Nephron (organoid): ENCODE measurements at regions not wholly inside any gene's neighbourhood (a gene's known extent, or its start where the extent isn't known, plus 50 kb on each side); places are given as distances from the start of the nearest gene placed in this dataset.

ENCODE experiments used
- H3K27ac Mint-ChIP-seq, 3 experiments: 2 replicates each; pipeline ENCODE4 v1.8.0; 2020; ENCODE audit warnings: mixed read lengths in 3 of 3, mild to moderate bottlenecking in 2 of 3, moderate library complexity in 1 of 3
- H3K27me3 Mint-ChIP-seq: 2 replicates; pipeline ENCODE4 v1.8.0; 2021; ENCODE audit warnings: low read depth, mild to moderate bottlenecking, moderate library complexity, mixed read lengths
- H3K36me3 Mint-ChIP-seq: 2 replicates; pipeline ENCODE4 v1.8.0; 2020; ENCODE audit warnings: low read depth, mixed read lengths
- H3K4me1 Mint-ChIP-seq: 2 replicates; pipeline ENCODE4 v1.8.0; 2020; ENCODE audit warnings: mixed read lengths
- H3K4me3 Mint-ChIP-seq, 3 experiments: 2 replicates each; pipeline ENCODE4 v1.8.0; 2020; ENCODE audit warnings: mild to moderate bottlenecking in 3 of 3, mixed read lengths in 3 of 3, moderate library complexity in 2 of 3
- H3K9me3 Mint-ChIP-seq: 2 replicates; pipeline ENCODE4 v1.8.0; 2020; ENCODE audit warnings: mixed read lengths
- CTCF ChIP-seq, 3 experiments: fragments of 200-600 bp; sonication (generic); IDR thresholded peaks; one replicate each; pipeline ENCODE4 v1.5.0; 2021; ENCODE audit warnings: antibody characterized with exemption in 3 of 3; ENCODE audit not compliant: unreplicated experiment in 3 of 3

- H3K27me3 Mint-ChIP-seq: peaks cover 33% of the 10 kb centered on the region
- H3K36me3 Mint-ChIP-seq: no peaks in the 10 kb centered on the region
- no peak for TF ChIP-seq CTCF (IDR thresholded peaks at IDR 0.05; ENCODE audit: unreplicated experiment in 3 of 3)
- H3K4me3 Mint-ChIP-seq: no peak overlapping the region
- H3K4me1 Mint-ChIP-seq: no peaks in the 10 kb centered on the region
- H3K9me3 Mint-ChIP-seq: no peaks in the 10 kb centered on the region
- no peak overlapping the region for H3K27ac Mint-ChIP-seq
Measured at GRCh38 chr10:130958981-130959751, 352.4 kb downstream of the TCERG1L start.

GRCh38 chr10:130959752-130960195 is 351.7 kb downstream of the TCERG1L start:
- Mint-ChIP-seq H3K4me3 (no peak overlapping the region), H3K27me3 (peaks cover 38% of the 10 kb centered on the region), H3K4me1 (no peaks in the 10 kb centered on the region), H3K36me3 (no peaks in the 10 kb centered on the region), H3K9me3 (no peaks in the 10 kb centered on the region), H3K27ac (no peak overlapping the region)
- TF ChIP-seq CTCF (IDR thresholded peaks at IDR 0.05; ENCODE audit: unreplicated experiment in 3 of 3): no peak

- no peak for TF ChIP-seq CTCF (IDR thresholded peaks at IDR 0.05; ENCODE audit: unreplicated experiment in 3 of 3)
- Mint-ChIP-seq H3K36me3 (no peaks in the 10 kb centered on the region), H3K4me3 (no peak overlapping the region), H3K9me3 (no peaks in the 10 kb centered on the region), H3K27ac (no peak overlapping the region), H3K4me1 (no peaks in the 10 kb centered on the region), H3K27me3 (peaks cover 35% of the 10 kb centered on the region)
Measured at GRCh38 chr10:130960531-130960930, 351.0 kb downstream of the TCERG1L start.

- TF ChIP-seq CTCF (IDR thresholded peaks at IDR 0.05; ENCODE audit: unreplicated experiment in 3 of 3): no peak
- Mint-ChIP-seq H3K27ac (no peak overlapping the region), H3K9me3 (no peaks in the 10 kb centered on the region), H3K4me3 (no peak overlapping the region), H3K27me3 (peaks cover 35% of the 10 kb centered on the region), H3K4me1 (no peaks in the 10 kb centered on the region), H3K36me3 (no peaks in the 10 kb centered on the region)
Measured at GRCh38 chr10:130961506-130962239, 349.8 kb downstream of the TCERG1L start.

GRCh38 chr10:130962240-130963051 is 349.1 kb downstream of the TCERG1L start:
- Mint-ChIP-seq H3K27me3 (peaks cover 40% of the 10 kb centered on the region), H3K4me3 (no peak overlapping the region), H3K27ac (no peak overlapping the region), H3K9me3 (no peaks in the 10 kb centered on the region), H3K4me1 (no peaks in the 10 kb centered on the region), H3K36me3 (no peaks in the 10 kb centered on the region)
- no peak for TF ChIP-seq CTCF (IDR thresholded peaks at IDR 0.05; ENCODE audit: unreplicated experiment in 3 of 3)
